ENCODE measurements at regions not wholly inside any gene's neighbourhood (a gene's known extent, or its start where the extent isn't known, plus 50 kb on each side); places are given as distances from the start of the nearest gene placed in this dataset.

- no peak for DNase-seq (ENCODE audit: low read depth)
Measured at GRCh38 chr12:15033029-15033428, 60.2 kb downstream of the PDE6H start.

- no peak for DNase-seq (ENCODE audit: low read depth)
Measured at GRCh38 chr12:15033641-15034040, 60.8 kb downstream of the PDE6H start.

DNA sequence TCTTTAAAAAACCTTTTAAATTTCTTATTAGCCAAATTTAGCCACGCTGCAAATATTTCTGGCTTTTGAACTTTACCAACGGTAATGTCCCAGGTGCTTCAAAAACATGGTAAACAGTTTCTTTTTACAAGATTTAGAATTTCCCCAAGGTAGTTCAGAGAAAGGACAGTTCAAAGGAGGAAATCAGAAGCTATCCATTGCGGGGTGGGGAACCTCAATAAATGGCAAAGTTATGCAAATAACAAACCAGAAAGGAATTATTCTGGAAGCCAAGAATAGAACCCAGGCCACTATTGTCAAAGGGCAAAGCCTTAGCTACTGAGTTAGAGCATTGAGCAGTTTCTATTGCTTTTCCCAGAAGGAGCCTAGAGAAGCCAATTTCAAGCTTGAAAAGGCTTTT lies 62.3 kb downstream of the PDE6H start:
- DNase-seq (ENCODE audit: low read depth), result no peak

DNA sequence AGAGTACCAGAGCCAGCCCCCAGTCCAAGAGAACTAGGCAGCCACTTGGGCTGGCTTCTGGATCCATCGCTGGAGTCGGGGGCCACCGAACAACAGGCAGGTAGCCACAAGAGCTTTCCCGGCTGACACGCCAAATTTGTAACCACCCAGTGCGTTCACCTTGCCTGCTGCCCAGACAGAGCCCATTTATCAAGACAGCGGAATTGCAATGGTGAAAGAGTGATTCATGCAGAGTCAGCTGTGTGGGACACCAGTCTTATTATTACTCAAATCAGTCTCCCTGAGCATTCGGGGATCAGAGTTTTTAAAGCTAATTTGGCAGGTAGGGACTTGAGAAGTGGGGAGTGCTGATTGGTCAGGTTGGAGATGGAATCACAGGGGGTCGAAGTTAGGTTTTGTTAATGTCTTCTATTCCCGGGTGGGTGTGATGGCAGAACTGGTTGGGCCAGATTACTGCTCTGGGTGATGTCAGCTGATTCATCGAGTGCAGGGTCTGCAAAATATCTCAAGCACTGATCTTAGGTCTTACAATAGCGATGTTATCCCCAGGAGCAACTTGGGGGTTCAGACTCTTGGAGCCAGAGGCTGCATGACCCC lies 64.3 kb downstream of the PDE6H start:
- DNase-seq (ENCODE audit: low read depth), result no peak

- no peak for DNase-seq (ENCODE audit: low read depth)
Measured at GRCh38 chr12:15038137-15038536, 65.3 kb downstream of the PDE6H start.

DNA sequence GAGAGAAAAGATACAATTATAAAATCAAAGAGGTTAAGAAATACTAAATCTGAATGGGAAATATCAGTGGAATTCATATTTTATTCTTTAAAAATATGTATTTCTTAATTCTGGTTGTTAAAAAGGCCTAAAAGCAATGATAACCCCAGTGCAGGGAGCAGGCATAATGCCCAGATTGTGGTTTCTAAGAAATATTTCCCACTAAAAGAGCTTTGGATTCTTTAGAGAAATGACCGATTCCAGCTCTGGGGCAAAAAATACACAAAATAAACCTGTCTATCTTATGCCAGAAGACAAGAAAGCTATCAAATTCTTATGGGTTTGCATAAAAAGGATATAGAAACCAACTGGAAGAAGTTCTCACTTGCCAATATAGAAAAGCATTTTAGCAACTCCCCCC lies 71.6 kb downstream of the PDE6H start:
- DNase-seq (ENCODE audit: low read depth), result no peak

- DNase-seq (ENCODE audit: low read depth), result no peak
Measured at GRCh38 chr12:15045451-15045850, 72.6 kb downstream of the PDE6H start.

- DNase-seq (ENCODE audit: low read depth), result no peak
Measured at GRCh38 chr12:15047611-15048010, 74.8 kb downstream of the PDE6H start.

DNA sequence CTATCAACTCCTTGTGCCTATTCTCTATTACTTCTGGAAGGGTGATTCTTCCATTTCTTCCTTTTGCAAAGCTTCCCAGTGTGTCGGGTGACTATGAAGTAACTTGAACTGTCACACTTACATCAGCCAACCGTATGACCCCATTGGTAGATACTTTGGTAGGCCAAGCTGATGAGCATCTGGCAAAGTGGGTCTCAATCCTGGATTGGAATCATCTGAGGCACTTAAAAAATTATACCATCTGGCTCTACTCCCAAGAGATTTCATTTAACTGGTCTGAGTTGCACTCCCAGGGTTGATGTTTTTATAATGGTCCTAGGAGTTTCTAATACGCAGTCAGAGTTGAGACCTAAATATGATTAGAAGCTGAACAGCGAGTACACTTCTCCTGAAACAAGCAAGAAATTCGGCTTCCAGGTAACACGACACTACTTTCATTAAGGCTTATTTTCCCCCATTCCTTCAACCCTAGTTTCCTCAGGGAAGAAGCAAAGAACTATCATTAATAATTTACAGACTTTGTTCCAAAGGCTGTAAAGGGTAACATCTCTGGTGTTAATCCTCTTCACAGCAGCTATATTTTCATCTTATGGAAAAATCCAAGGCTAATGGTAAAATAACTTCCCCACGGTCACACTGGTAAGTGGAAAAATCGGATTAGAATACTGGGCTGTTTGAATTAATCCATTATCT lies 76.8 kb downstream of the PDE6H start:
- no peak for DNase-seq (ENCODE audit: low read depth)

DNA sequence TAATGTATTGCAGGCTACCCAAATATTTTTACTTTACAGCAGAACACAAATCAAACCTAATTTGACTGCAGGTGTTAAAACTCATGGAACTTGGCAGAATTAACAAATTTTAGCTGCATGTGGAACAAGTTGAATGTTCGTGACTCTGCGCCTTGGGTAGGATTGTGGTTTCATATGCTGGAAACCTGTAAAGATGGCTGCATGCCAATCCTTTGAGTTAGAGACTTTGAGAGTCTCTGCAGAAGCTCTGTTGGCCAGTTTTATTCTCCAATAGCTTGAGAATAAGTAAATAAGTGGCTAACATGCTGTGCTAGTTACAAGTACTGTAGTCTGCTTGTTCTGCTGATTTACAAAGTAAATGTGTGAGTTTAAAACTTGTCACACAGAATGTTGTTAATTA lies 77.8 kb downstream of the PDE6H start:
- peak; percentile 2 for DNase-seq (ENCODE audit: low read depth)

DNA sequence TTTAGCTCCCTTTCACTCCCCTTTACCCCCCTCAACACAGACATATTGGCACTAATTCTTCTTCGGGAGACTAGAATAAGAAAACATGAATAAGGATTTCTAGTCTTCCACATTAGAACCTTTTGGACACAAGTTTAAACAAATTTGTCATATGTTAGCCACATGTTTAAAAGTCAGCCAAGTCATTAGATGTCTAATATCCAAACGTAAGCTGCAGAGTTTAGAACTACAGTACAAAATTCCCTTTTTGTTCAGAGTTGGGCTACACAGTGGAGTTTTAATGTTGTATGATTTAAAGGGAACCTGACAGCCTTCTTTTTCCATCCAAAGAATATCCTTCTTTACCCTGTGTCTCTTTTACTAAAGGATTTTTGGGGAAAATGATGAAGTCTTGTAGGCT lies 79.8 kb downstream of the PDE6H start:
- no peak for DNase-seq (ENCODE audit: low read depth)

- no peak for DNase-seq (ENCODE audit: low read depth)
Measured at GRCh38 chr12:15056218-15056617, 83.4 kb downstream of the PDE6H start.
